SK-MEL-5 (cell line): ENCODE measurements at regions not wholly inside any gene's neighbourhood (a gene's known extent, or its start where the extent isn't known, plus 50 kb on each side); places are given as distances from the start of the nearest gene placed in this dataset.

Experiments used
- DNase-seq: peaks from one replicate; pipeline ENCODE4 v3.0.0-alpha.2; 2016; ENCODE audit warnings: low read depth, low spot score
- in situ Hi-C: cut with HindIII; loops from 2 replicates; pipeline ENCODE4 v1.10.0; 2016; ENCODE audit warnings: low sequenced_read_pairs, high pct_unique_total_duplicates, low pct_unique_long_range_greater_than_20kb

GRCh38 chr18:45497595-45498286, 117.5 kb upstream of the SLC14A2 start:
- no peak for DNase-seq
- in situ Hi-C loops = no loop called here

DNA sequence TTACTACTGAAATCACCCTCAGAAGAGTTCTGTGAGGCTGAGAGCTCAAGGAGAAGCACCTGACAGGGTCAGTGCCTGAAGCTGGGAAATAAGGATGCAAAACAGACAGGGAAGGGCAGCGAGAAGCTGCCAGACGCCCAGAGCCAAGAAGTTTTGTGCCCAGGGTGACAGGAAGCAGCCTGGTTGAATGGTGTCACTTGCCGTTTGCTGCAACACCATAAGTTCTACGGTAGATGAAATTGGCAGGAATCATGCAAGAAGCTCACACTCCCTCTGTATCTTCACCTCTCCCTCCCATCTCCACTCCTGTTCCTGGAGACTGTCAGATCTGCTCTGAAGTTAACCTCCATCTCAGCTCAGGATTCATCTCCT, 117.0 kb upstream of the SLC14A2 start:
- in situ Hi-C loops = no loop called here
- no peak for DNase-seq

GRCh38 chr18:45503990-45504389, 111.3 kb upstream of the SLC14A2 start:
- in situ Hi-C loops = no loop called here
- no peak for DNase-seq

- DNase-seq = no peak
Measured at GRCh38 chr18:45505497-45506206, 109.6 kb upstream of the SLC14A2 start.

GRCh38 chr18:45506951-45507350, 108.3 kb upstream of the SLC14A2 start:
- in situ Hi-C loops = no loop called here
- no peak for DNase-seq

More at GRCh38 chr18:45505497-45506206, 109.6 kb upstream of the SLC14A2 start:
- in situ Hi-C loops = no loop called here

- no peak for DNase-seq
- in situ Hi-C loops = no loop called here
Measured at GRCh38 chr18:45509535-45509934, 105.7 kb upstream of the SLC14A2 start.

GRCh38 chr18:45510656-45511055, 104.6 kb upstream of the SLC14A2 start:
- no peak for DNase-seq
- in situ Hi-C loops = no loop called here

- in situ Hi-C loops = no loop called here
- no peak for DNase-seq
Measured at GRCh38 chr18:45512363-45512953, 102.8 kb upstream of the SLC14A2 start.

GRCh38 chr18:45517181-45517741, 98.0 kb upstream of the SLC14A2 start:
- DNase-seq = no peak
- in situ Hi-C loops = no loop called here

DNA sequence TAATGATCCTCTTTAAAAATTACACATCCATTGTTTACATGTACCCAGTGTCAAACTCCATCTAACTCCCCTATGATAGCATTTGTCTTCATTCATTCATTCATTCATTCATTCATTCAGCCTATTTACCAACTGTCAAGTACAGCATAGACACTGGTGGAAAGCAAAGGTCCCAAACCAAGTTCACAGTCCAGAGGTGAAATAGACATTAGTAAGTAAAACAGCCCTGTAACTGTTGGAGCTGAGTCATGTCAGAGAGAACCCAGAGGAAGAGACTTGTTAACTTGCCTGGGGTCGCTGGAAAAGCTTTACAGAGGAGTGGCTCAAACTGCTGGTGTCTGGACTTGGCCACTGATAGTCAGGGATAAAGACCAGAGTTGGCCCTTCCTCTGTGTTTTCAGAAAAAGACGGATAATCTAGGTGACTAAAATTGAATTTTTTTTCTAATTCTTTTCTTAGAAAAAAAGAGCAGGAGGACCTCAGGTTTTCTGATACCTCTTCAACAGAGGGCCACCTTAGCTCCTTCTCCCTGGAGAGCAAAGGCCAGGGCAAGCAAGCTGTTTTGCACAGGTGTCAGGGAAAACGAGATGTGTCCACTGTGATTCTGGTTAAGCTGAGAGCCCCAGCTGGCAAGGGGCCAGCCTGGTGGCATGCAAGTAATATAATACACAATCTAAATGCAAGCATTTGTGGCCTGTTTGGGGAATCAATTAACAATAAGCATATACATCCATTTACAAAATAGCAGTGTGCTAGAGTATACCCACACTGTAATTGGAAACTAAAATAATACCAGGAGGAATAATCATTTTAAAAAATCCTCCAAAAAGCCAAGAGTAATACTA, 96.7 kb upstream of the SLC14A2 start:
- DNase-seq = no peak
- in situ Hi-C loops = no loop called here

DNA sequence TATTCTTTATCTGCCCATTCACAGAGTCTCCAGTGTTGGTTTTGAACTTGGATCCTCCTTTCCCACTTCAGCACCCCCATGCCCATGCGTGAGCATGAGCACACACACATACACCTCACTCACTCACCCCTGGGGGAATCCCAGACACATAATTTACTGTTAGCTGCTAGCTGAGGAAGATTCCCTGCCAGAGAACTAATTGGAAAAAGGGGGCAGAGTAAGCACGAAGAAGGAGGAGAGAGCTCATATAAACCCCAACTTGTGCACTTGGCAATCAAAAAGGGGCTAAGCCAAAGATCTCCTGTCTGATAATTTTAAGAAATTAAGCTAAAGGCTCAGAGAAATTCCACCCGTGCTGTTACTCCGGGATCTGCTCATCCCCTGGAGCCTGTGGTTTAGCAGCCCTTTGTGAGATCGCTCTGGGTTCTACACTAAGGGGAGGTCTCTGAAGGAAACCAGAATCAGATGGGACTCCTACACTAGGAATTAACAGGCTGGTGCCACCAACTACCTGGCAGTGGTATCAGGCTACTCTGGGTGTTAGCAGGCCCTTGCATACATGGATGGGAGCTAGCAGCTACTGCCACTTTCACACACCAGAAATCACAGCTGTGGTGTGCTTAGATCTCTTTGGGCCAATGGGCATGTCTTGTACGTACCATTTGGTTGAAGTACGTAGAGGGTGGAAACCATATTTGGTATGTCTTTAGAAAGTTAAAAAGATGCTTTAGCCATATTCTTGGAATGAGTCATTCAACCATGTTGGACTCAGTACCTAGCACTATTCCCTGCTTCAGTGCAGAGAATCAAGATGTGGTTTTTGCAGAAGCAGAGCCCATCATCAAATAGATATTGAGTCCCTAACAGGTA, 95.6 kb upstream of the SLC14A2 start:
- in situ Hi-C loops = no loop called here
- no peak for DNase-seq

GRCh38 chr18:45521136-45521535, 94.1 kb upstream of the SLC14A2 start:
- no peak for DNase-seq
- in situ Hi-C loops = no loop called here

GRCh38 chr18:45521777-45522176, 93.5 kb upstream of the SLC14A2 start:
- DNase-seq = no peak
- in situ Hi-C loops = no loop called here

- in situ Hi-C loops = no loop called here
- DNase-seq = no peak
Measured at GRCh38 chr18:45522371-45522770, 92.9 kb upstream of the SLC14A2 start.

DNA sequence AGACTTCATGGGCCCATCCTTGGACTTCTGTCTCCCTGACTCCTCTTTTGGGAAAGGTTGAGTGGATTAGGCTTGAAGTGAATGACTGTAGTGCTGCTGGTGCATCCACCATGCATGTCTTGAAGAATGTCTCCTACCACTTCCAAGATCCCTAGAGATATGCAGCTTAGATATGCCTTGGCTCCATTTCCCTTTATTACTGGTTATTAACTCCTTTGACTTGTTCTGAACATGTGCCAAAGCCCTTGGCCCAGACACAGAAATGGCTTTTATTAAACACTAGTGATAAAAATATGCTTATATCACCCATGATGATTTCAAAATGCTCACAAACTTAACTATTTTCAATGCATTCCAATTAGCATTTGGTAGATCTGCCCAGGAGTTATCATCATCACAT, 90.0 kb upstream of the SLC14A2 start:
- no peak for DNase-seq
- in situ Hi-C loops = no loop called here

- in situ Hi-C loops = no loop called here
- DNase-seq = peak; percentile 16
Measured at GRCh38 chr18:45526114-45526841, 89.0 kb upstream of the SLC14A2 start.
